Tibial nerve (tissue), 4 donors: ENCODE measurements at regions not wholly inside any gene's neighbourhood (a gene's known extent, or its start where the extent isn't known, plus 50 kb on each side); places are given as distances from the start of the nearest gene placed in this dataset.

Experiments used
- EP300 ChIP-seq, 2 donors: sonication (generic); formaldehyde crosslinking; IDR thresholded peaks; one replicate each; pipeline ENCODE4 v1.6.1; 2017; ENCODE audit warnings: antibody characterized with exemption in 2 of 2, mild to moderate bottlenecking in 1 of 2
- POLR2A ChIP-seq, 2 donors: fragments of 450-650 bp; IDR thresholded peaks; one replicate each; pipeline ENCODE4 v1.6.1; 2017; ENCODE audit warnings: antibody characterized with exemption in 2 of 2, mild to moderate bottlenecking in 2 of 2, moderate library complexity in 2 of 2
- TF ChIP-seq, protein P1 (sequence below), 5 experiments: fragments of 200-600 bp in 3 of 5; fragments of 450-650 bp in 2 of 5; sonication (generic) in 3 of 5; IDR thresholded peaks; one replicate each; pipeline ENCODE4 v1.5.1; 2016 to 2019; ENCODE audit warnings: antibody characterized with exemption in 5 of 5, mild to moderate bottlenecking in 3 of 5, moderate library complexity in 2 of 5

DNA sequence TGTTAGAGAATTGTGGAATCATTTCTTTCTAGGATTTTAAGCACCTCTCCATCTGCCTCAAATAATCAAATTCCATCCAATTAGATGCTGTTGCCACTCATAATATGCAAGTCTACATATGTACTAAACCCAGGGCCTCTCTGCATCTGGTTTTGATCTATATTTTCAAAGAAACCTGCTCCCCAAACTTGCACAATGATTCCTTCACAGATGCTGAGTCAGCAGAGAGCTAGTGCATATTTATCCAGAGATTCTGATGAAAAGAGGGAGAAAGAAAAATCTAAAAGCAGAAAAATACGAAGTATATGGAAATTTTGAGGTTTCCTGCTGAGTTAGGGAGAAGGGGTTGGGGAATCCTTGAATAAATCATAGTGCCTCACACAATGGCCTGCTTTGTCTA, 235.1 kb upstream of the RBFOX1 start:
- TF ChIP-seq, protein P1, sequence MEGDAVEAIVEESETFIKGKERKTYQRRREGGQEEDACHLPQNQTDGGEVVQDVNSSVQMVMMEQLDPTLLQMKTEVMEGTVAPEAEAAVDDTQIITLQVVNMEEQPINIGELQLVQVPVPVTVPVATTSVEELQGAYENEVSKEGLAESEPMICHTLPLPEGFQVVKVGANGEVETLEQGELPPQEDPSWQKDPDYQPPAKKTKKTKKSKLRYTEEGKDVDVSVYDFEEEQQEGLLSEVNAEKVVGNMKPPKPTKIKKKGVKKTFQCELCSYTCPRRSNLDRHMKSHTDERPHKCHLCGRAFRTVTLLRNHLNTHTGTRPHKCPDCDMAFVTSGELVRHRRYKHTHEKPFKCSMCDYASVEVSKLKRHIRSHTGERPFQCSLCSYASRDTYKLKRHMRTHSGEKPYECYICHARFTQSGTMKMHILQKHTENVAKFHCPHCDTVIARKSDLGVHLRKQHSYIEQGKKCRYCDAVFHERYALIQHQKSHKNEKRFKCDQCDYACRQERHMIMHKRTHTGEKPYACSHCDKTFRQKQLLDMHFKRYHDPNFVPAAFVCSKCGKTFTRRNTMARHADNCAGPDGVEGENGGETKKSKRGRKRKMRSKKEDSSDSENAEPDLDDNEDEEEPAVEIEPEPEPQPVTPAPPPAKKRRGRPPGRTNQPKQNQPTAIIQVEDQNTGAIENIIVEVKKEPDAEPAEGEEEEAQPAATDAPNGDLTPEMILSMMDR (IDR thresholded peaks at IDR 0.05), result no peak
- TF ChIP-seq POLR2A (IDR thresholded peaks at IDR 0.05), result no peak
- TF ChIP-seq EP300 (IDR thresholded peaks at IDR 0.05), result no peak
